C4-2B (cell line): ENCODE measurements at regions not wholly inside any gene's neighbourhood (a gene's known extent, or its start where the extent isn't known, plus 50 kb on each side); places are given as distances from the start of the nearest gene placed in this dataset.

ENCODE experiments used
- ZFX ChIP-seq: fragments of 450-650 bp; IDR thresholded peaks from 2 replicates; pipeline ENCODE4 v1.6.1; 2017
- TF ChIP-seq, protein P1 (sequence below): fragments of 450-650 bp; conservative IDR thresholded peaks from 2 replicates; pipeline ENCODE4 v1.5.1; 2017; ENCODE audit warnings: mild to moderate bottlenecking

GRCh38 chr3:17844236-17844635, 101.8 kb upstream of the TBC1D5 start:
- TF ChIP-seq, protein P1, sequence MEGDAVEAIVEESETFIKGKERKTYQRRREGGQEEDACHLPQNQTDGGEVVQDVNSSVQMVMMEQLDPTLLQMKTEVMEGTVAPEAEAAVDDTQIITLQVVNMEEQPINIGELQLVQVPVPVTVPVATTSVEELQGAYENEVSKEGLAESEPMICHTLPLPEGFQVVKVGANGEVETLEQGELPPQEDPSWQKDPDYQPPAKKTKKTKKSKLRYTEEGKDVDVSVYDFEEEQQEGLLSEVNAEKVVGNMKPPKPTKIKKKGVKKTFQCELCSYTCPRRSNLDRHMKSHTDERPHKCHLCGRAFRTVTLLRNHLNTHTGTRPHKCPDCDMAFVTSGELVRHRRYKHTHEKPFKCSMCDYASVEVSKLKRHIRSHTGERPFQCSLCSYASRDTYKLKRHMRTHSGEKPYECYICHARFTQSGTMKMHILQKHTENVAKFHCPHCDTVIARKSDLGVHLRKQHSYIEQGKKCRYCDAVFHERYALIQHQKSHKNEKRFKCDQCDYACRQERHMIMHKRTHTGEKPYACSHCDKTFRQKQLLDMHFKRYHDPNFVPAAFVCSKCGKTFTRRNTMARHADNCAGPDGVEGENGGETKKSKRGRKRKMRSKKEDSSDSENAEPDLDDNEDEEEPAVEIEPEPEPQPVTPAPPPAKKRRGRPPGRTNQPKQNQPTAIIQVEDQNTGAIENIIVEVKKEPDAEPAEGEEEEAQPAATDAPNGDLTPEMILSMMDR = no peak
- no peak for TF ChIP-seq ZFX
